Non-pigmented ciliary epithelial cell (primary cell): ENCODE measurements at regions not wholly inside any gene's neighbourhood (a gene's known extent, or its start where the extent isn't known, plus 50 kb on each side); places are given as distances from the start of the nearest gene placed in this dataset.
"Not testable (repeated sequence)": the region's sequence is repeated elsewhere in the genome, so short reads cannot be mapped to it uniquely, and the experiment has no call there.

ENCODE experiments used
- DNase-seq: peaks from one replicate; pipeline ENCODE4 v3.0.0-alpha.2; 2010; ENCODE audit warnings: low read depth

DNA sequence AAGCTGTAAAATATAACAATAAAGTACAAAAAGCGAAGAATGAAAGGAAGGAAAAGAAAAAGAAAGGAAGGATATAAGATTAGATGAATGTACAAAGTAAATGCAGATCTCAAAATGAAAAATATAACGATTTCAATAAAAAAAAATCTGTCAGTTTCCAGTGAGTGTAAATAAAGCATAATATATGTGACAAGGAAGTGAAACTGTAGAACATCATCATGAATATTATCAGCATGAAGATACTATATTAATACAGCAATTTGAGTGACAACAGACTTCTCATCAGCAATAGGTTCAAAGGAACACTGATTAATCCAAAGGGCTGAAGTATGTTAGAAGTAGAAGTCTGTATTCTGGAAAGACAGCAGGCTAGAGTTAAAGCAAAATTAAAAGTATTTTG lies 659.5 kb upstream of the MBL2 start:
- DNase-seq = no peak

DNA sequence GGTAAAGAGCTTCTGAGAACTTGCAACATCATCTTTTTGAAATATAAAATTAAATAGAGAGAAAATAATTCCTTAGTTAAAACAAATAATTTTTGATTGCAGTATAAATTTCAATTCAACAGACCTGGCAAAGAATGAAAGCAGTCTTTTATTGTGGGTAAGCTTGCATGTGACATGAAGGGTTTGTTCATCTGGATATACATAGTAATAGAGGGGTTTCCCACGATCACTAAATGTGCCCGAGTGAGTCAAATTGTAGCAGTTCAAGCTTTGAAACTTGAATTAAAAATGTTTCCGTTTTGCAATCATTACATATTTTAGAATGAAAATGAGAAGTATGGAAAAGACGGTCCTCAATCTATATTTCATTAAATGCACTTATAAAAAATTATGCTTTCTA lies 658.4 kb upstream of the MBL2 start:
- DNase-seq = no peak

DNA sequence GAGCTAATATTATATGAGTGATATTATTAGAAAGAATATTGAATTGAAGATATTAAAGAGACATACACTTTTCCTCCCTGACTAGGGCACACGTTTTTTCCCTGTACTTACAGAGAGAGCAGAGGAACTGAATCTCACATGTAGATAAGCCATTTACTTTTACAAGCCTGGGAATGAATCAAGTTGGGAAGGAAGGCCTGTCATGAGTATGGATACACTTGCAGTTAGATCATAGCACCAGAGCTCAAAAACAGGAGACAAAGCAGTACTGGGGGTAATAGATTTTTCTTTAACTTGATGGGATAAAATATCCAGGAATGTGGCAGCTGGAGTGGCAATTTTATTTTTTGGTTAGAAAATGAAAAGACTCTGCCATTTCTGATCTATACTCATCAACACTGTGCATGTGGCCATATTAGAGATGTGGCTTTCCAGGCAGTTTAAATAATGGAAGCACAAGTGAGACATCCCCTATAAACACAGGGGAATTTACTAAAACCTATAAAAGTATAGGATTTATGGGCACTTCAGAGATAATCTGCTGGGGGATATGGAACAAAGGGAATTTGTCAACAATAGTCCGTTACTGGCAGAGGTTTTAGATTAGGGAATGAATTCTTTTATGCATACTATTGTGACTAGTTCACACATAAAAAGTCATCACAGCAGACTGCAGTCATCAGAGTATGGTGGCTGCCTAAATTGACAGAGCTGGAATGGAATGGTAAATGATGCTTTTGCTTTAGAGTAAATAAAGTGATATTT lies 657.7 kb upstream of the MBL2 start:
- no peak for DNase-seq

DNA sequence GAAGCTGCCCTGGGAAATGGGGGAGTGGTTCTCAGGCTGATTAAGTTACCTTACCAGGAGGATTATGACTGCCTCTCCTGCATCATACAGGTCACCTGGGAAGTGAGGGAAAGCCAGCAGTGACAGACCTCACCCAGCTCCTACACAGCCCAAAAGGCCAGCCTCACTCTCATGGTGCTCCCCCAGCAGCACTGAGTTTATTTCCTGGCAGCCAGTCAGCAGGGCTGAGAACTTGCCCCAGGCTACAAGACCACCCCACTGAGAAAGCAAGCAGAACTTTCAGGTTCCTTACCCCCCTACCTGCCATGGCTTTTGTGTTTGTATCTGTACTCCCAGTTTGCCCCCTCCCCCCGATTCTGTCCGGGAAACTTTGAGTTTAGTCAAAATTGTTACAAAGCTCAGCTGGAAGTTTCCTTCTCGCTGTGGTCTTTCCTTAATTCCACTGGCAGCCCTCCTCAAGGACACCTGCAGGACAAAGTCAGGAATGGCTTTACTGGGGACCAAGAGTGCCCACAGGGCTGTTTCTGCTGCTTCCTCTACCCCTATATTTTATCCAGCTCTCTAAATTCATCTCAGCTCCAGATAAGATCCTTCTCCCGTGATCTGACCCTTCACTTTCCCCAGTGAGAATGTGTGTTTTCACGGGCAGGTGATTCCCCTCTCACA lies 649.8 kb upstream of the MBL2 start:
- DNase-seq = no peak

DNA sequence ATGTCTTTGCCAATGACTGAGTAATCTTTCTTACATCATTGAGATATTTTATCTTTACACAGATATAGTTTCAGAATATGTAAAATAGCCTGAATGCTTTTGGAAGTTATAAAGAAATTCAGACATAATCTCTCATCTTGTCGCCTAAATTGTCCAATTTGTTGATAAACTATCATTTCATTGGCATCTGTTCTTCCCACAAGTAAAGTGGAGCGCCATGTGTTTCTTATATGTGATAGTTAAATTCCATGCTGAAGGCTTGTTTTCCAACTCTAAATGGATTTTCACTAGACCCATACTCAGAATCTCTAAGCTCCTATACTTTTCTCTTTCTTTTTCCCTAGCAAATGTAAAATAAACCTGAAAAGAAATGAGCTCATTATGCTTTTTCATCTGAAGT lies 640.1 kb upstream of the MBL2 start:
- no peak for DNase-seq

DNA sequence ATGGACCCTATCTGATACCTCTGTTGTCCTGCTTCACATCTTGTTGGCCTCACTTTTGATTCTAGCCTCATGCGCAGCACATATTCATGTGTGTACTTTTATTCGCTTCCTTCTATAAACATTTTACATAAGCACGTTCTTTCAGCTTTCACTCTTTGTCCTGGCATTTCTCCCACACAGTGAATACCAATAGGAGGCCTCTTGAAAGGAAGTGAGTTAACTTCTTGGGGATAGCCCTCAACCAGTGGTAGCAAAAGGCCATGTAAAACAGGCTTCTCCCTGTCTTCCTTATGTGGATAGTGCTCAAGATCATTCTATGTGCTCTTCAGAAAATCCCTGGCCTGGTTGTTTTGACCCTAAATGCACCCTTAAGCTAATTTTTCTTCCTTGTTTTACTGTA lies 633.9 kb upstream of the MBL2 start:
- DNase-seq = no peak

DNA sequence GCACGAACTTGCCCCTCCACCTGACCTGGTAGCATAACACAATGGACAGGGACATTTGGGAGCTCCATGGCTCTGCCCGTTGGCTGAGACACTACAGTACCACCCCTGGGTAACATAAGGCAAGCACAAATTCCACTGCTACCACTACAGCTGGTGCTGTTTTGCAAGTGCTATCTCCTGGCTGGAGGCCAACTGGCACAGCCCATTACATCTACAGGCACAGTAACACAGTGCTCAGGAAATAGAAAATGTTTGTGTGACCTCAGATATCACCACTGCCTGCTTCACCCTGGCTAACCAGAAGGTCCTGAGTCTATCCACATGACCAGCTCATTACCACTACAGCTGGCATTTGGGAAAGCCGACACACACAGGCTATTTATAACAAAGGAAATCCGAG lies 631.1 kb upstream of the MBL2 start:
- DNase-seq = no peak

DNA sequence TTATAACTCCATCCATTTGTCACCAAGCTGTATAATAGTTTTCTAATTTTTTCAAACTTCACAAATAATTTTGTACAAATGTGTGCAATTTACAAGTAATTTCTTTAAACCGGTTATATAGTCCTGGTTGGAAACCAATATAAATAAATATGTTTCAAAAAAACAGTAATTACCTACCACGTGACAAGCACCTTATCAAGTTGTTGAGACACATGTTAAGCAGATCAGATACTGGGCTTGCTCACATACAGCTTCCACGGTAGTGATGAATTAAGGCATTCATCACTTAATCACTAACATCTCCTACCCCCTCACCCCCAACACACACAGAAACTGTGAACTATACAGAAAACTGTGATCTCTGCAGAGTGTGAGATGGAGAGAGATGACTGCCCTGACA lies 630.0 kb upstream of the MBL2 start:
- no peak for DNase-seq

DNA sequence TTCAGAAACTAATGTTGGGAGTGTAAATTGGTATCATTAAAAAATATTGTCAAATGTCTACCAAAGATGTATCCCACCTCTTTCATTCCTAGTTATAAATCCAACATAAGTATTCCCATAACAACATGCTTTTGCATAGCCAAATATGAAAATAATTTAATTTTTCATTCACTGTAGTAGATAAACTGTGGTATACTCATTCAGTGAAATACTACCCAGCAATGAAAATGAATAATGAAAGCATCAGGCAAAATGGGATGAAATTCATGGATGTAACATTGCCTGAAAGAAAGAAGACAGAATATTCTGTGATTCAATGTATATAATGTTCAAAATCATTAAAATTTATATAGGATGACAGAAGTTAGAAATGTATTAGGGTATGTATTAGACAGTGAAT lies 629.0 kb upstream of the MBL2 start:
- no peak for DNase-seq

DNA sequence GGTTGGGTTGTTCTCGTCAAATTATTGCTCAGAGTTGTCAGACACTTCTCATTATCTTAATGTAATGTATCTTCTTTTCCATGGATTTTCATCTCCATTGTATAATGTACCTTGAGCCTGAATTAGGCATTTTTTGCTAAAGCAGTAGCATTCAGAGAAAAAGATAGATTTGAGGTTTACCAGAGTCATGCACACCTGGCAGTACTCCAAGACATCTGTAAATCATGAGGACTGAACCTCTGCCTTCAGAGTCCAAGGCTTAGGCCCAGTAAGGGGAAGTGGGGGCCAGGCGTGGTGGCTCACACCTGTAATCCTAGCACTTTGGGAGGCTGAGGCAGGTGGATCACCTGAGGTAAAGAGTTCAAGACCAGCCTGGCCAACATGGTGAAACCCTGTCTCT lies 624.3 kb upstream of the MBL2 start:
- no peak for DNase-seq

DNA sequence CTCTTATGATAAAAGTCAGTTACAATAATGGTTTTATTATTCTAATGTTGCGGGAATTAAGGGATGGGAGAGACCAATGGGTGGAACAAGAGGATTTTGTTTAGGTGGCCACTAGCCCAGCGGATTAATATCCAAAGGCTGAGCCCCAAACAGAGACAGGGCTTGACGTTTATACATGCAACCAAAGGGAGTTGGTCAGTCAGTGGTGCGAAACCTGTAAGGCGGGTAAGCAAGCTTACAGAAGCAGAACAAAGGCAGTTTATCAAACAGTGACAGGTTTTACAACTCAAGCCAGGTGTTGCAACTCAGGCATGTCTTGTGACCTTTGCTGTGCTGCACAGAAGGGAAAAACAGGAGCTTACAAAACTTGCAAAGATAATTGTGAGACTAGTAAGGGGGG lies 622.9 kb upstream of the MBL2 start:
- DNase-seq = no peak

DNA sequence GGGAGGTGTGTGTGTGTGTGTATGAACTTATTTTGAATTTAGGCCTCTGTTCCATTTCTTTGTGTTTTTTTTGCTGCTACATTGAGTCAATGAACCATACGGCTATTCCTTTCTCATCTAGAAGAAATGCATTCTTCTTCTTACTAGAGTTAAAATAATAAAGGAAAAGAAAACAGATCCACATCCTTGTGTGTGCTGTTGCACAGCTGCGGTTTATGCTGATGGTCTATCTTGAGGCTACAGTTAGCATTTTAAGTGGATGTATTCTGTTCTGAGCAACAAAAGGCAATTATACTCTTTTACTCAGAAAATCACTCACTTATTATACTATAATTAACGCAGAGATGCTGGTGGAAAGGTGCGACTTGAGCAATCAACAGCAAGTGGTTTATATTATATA lies 615.0 kb upstream of the MBL2 start:
- no peak for DNase-seq

DNA sequence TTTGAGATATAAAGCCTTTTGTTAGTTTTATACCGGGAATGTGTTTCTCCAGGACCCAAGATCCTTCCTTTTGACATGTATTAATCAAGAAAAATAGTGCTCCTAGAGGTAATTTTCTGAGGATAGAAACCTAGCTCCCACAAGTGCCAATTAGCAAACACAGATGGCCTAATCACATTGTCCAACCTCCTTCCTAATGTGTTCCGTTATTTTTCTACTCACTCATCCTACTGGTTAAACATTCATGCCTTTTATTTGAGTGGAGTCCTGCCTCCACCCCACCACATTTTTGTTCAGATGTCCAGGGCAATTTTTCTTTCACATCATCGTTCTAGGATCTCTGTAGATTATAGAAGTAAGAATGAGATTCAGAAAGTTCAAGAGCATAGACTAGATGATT lies 610.0 kb upstream of the MBL2 start:
- no peak for DNase-seq

DNA sequence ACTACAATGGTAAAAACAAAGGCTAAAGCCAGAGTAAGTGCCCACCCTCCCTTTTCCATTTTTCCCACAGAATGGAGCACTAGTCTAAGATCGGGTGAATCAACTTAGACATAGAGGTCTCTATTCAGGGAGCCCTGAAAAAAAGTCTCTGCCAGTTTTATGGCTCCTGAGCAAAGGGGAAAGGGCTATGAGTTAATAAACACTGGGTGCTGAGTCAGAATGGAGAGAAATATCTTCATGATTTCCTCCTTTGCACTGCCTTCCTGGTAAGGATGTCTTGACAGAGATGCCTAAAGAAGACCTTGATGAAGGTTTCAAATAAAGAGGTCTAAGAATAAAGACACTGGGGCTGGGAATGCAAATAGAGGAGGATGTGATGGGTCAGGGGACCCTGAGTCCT lies 607.4 kb upstream of the MBL2 start:
- no peak for DNase-seq

DNA sequence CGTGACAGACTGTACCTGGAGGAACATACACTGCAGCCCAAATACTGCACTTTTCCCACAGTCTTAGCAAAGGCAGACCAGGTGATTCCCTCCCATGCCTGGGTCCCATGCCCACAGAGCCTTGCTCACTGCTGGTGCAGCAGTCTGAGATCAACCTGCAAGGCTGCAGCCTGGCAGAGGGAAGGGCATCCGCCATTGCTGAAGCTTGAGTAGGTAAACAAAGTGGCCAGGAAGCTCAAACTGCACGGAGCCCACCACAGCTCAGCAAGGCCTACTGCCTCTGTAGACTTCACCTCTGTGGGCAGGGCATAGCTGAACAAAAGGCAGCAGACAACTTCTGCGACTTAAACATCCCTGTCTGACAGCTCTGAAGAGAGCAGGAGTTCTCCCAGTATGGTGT lies 597.8 kb upstream of the MBL2 start:
- DNase-seq = no peak

DNA sequence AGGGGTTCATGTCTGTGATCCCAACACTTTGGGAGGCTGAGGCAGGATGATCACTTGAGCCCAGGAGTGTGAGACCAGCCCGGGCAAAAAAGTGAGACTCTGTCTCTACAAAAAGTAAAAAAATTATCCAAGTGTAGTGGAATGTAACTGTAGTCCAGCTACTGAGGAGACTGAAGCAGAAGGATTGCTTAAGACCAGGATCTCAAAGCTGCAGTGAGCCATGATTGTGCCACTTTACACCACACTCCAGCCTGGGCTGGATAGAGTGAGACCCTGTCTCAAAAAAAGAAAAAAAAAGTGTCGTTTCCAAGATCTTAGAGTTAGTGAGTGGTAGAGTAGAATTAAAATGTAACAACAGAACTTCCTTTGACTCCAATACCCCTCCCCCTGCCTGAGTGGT lies 589.4 kb upstream of the MBL2 start:
- no peak for DNase-seq

DNA sequence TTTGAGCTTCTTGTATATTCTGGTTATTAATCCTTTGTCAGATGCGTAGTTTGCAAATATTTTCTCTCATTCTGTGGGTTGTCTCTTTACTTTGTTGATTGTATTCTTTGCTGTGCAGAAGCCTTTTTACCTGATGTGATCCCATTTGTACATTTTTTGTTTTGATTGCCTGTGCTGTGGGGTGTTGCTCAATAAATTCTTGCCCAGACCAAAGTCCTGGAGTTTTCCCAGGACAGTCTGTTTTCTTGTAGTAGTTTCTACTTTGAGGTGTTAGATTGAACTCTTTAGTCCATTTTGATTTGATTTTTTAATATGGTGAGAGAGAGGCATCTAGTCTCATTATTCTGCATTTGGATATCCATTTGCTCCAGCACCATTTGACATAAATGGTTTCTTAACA lies 588.7 kb upstream of the MBL2 start:
- DNase-seq = no peak

DNA sequence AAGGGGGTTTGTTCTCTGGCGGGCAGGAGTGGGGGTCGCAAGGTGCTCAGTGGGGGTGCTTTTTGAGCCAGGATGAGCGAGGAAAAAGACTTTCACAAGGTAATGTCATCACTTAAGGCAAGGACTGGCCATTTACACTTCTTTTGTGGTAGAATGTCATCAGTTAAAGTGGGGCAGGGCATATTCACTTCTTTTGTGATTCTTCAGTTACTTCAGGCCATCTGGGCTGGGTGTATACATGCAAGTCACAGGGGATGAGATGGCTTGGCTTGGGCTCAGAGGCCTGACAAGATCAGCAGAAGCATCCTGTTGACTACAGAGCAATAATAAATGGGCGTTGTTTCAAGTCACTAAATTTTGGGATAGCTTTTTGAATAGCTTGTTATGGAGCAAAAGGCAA lies 586.4 kb upstream of the MBL2 start:
- not testable (repeated sequence) for DNase-seq

DNA sequence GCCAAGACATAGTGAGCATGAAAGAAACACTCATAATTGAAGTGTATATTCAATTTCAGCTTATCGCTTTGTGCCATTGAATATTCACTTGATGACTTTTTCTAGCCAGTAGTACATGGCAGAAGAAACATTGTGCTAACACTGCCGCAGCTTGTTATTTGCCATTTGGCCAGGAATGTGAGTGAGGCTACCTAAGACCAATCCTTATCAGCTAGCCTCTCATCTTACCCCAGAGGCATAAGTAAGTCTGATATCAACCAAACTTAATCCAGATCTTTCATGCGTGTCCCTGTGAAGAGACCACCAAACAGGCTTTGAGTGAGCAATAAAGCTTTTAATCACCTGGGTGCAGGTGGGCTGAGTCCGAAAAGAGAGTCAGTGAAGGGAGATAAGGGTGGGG lies 586.0 kb upstream of the MBL2 start:
- no peak for DNase-seq

DNA sequence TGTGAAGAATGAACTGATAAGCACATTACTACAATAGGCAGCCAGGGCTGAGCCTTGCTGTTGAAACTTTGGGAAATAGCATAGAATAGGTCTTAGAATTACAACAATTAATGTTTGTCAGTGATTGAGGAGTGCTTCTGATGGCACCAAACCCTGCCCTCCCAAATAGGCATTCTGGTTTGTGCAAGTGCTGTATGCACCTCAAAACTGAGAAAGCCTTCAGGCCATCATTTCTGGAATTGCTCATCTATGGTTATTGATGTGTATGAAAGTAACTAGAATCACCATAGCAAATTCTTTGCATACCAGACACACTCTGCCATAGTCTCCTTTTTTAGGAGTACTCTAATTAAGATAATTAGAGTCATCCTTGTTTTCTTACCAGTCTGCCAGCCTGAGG lies 585.0 kb upstream of the MBL2 start:
- no peak for DNase-seq

DNA sequence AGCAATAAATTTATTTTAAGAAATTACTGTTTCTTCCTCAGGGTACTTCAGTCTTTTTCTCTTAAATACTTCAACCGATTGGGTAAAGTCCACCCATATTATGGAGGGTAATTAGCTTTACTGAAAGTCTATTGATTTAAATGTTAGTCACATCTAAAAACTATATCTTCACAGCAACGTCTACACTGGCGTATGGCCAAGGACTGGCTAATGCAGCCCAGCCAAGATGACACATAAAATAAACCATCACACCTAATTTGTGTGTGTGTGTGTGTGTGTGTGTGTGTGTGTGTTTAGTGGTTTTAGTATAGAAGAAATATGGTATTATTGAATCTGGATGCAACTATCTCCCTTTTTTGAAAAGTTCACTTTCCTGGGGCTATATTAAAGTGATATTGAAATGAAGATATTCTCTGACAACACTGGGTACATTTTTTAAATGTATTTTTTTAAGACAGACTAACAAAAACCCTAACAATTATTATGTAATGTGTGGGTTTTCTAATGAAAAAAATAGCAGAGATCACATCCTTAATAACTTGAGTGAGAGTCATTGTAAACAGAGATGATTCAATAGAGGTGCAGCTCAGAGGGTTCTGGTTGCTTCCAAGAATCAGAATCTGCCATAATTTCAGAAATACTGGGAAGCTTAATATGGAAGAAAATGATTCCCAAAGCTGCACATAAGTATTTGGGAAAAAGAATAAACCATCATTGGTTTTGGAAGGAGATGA lies 584.2 kb upstream of the MBL2 start:
- DNase-seq = no peak

DNA sequence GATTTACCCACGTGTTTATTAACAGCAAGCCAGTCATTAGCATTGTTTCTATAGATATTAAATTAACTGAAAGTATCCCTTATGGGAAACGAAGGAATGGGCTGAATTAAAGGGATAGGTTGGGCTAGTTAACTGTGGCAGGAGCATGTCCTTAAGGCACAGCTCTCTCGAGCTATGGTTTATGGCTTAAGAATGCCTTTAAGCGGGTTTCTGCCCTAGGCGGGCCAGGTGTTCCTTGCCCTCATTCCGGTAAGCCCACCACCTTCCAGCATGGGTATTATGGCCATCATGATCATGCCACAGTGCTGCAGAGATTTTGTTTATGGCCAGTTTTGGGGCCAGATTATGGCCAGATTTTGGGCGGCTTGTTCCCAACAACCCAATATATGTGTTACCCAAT lies 569.9 kb upstream of the MBL2 start:
- not testable (repeated sequence) for DNase-seq

DNA sequence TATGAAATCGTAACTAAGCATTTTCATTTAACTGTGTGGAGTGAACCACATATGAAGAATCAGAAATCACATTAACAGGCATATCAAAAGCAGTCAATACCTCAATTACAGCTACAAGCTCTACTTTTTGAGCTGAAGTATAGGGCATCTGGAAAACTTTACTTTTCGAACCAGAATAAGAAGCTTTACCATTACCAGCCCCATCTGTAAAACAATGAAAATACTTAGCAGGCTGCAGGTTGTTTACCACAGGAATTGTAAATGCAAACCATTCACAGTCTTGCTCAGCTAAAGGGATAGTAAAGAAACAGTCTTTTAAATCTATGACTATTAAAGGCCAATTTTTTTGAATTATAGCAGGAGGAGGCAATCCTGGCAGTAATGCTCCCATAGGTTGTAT lies 565.6 kb upstream of the MBL2 start:
- DNase-seq = not testable (repeated sequence)
